ENCODE measurements at regions not wholly inside any gene's neighbourhood (a gene's known extent, or its start where the extent isn't known, plus 50 kb on each side); places are given as distances from the start of the nearest gene placed in this dataset.

DNA sequence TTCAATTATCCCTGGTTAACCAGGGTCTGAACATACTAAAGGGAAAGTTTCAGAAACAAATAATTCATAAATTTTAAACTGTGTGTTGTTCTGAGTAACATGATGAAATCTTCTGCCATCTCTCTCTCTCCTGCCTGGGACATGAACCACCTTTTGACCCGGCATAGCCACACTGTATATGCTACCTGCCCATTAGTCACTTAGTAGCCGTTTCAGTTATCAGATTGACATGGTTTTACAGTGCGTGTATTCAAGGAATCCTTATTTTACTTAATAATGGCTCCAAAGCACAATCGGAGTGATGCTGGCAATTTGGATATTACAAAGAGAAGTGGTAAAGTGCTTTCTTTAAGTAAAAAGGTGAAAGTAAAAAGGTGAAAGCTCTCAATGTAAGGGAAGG lies 227.1 kb upstream of the CCDC179 start:
- no peak for TF ChIP-seq POLR2AphosphoS5 (IDR thresholded peaks at IDR 0.05; ENCODE audit: low read depth, low read length)
- TF ChIP-seq POLR2A (IDR thresholded peaks at IDR 0.05; ENCODE audit: low read depth, low read length) = no peak
- no peak for TF ChIP-seq PAX5 (IDR thresholded peaks at IDR 0.05; ENCODE audit: insufficient read depth, low read length, severe bottlenecking)
- TF ChIP-seq TAF1 (IDR thresholded peaks at IDR 0.05; ENCODE audit: low read depth, low read length) = no peak
- TF ChIP-seq POU2F2 (IDR thresholded peaks at IDR 0.05; ENCODE audit: low read depth, low read length) = no peak
